Right ventricle myocardium superior (tissue), 1 donor: ENCODE measurements at regions not wholly inside any gene's neighbourhood (a gene's known extent, or its start where the extent isn't known, plus 50 kb on each side); places are given as distances from the start of the nearest gene placed in this dataset.
"Not testable (repeated sequence)": the region's sequence is repeated elsewhere in the genome, so short reads cannot be mapped to it uniquely, and the experiment has no call there.

Source experiments
- ATAC-seq: fragments of 200-7000 bp; cut with Tn5 transposase; one replicate; pipeline ENCODE4 v1.9.1; 2020; ENCODE audit warnings: mild to moderate bottlenecking; ENCODE audit not compliant: poor library complexity
- DNase-seq: peaks from one replicate; pipeline ENCODE4 v3.0.0-alpha.2; 2020
- intact Hi-C: fragments of 100-400 bp; cut with DNase I; formaldehyde crosslinking; loops from one replicate; pipeline ENCODE4 v1.11.2; 2022
- donor health status: DM: no; HTN: yes; CAD: no; lungs with severe emphysema.

GRCh38 chrX:45455732-45456131 lies 255.1 kb upstream of the DIPK2B start:
- ATAC-seq, DNase-seq, intact Hi-C loops: not testable (repeated sequence)

GRCh38 chrX:45454290-45454689 lies 253.6 kb upstream of the DIPK2B start:
- intact Hi-C loops, result no loop called here
- DNase-seq (no peak), ATAC-seq (no peak)

- no peak for ATAC-seq
- no peak for DNase-seq
- intact Hi-C loops, result no loop called here
Observed at GRCh38 chrX:45449982-45450381, 249.3 kb upstream of the DIPK2B start.

- intact Hi-C loops, result no loop called here
- DNase-seq (no peak), ATAC-seq (no peak)
Observed at GRCh38 chrX:45447995-45448394, 247.3 kb upstream of the DIPK2B start.

- ATAC-seq (no peak), DNase-seq (no peak)
- intact Hi-C loops, result no loop called here
Observed at GRCh38 chrX:45447331-45447730, 246.7 kb upstream of the DIPK2B start.

GRCh38 chrX:45445745-45446412 lies 245.2 kb upstream of the DIPK2B start:
- ATAC-seq (no peak), DNase-seq (no peak)
- intact Hi-C loops, result no loop called here

- DNase-seq (no peak), ATAC-seq (no peak)
- intact Hi-C loops, result no loop called here
Observed at GRCh38 chrX:45437186-45437585, 236.5 kb upstream of the DIPK2B start.

- intact Hi-C loops, result no loop called here
- ATAC-seq (no peak), DNase-seq (no peak)
Observed at GRCh38 chrX:45435481-45435880, 234.8 kb upstream of the DIPK2B start.

GRCh38 chrX:45434231-45434630 lies 233.6 kb upstream of the DIPK2B start:
- no peak for DNase-seq
- intact Hi-C loops, result no loop called here
- no peak for ATAC-seq

GRCh38 chrX:45428831-45429230 lies 228.2 kb upstream of the DIPK2B start:
- DNase-seq (no peak), ATAC-seq (no peak)
- intact Hi-C loops, result no loop called here

GRCh38 chrX:45424326-45424725 lies 223.7 kb upstream of the DIPK2B start:
- no peak for DNase-seq
- ATAC-seq, result no peak
- intact Hi-C loops, result no loop called here

GRCh38 chrX:45422216-45422925 lies 221.7 kb upstream of the DIPK2B start:
- intact Hi-C loops, result no loop called here
- DNase-seq, result no peak
- no peak for ATAC-seq

GRCh38 chrX:45421806-45422205 lies 221.1 kb upstream of the DIPK2B start:
- no peak for DNase-seq
- ATAC-seq, result no peak
- intact Hi-C loops, result no loop called here

- intact Hi-C loops, result no loop called here
- no peak for ATAC-seq
- DNase-seq, result no peak
Observed at GRCh38 chrX:45404206-45404605, 203.5 kb upstream of the DIPK2B start.

GRCh38 chrX:45401923-45402322 lies 201.2 kb upstream of the DIPK2B start:
- no peak for DNase-seq
- intact Hi-C loops, result no loop called here
- no peak for ATAC-seq

GRCh38 chrX:45400951-45401725 lies 200.5 kb upstream of the DIPK2B start:
- ATAC-seq, intact Hi-C loops, DNase-seq: not testable (repeated sequence)

- intact Hi-C loops, result no loop called here
- DNase-seq (no peak), ATAC-seq (peak; percentile 46)
Observed at GRCh38 chrX:45400027-45400779, 199.5 kb upstream of the DIPK2B start.

- no peak for DNase-seq
- ATAC-seq, result no peak
- intact Hi-C loops, result no loop called here
Observed at GRCh38 chrX:45385757-45386156, 185.1 kb upstream of the DIPK2B start.

GRCh38 chrX:45381841-45382240 lies 181.2 kb upstream of the DIPK2B start:
- ATAC-seq, result no peak
- DNase-seq, result no peak
- intact Hi-C loops, result no loop called here
